Stimulated activated CD8-positive, alpha-beta memory T cell treated with anti-CD3 and anti-CD28 coated beads, Interleukin-4, amount 100 ng/mL, for 4 hours (primary cell): ENCODE measurements at regions not wholly inside any gene's neighbourhood (a gene's known extent, or its start where the extent isn't known, plus 50 kb on each side); places are given as distances from the start of the nearest gene placed in this dataset.

ENCODE experiments used
- DNase-seq, 2 donors: peaks; one replicate each; pipeline ENCODE4 v3.0.0-alpha.2; 2020; ENCODE audit warnings: low read depth in 2 of 2, low spot score in 1 of 2

GRCh38 chr2:120439637-120440384 is 93.9 kb downstream of the INHBB start:
- DNase-seq = no peak

GRCh38 chr2:120440521-120441350 is 94.8 kb downstream of the INHBB start:
- DNase-seq = no peak

- no peak for DNase-seq
Observed at GRCh38 chr2:120441351-120441700, 95.4 kb downstream of the INHBB start.

- DNase-seq = no peak
Observed at GRCh38 chr2:120441744-120442471, 96.0 kb downstream of the INHBB start.

GRCh38 chr2:120442541-120442922 is 96.6 kb downstream of the INHBB start:
- DNase-seq = no peak

GRCh38 chr2:120442923-120443571 is 97.1 kb downstream of the INHBB start:
- no peak for DNase-seq

- DNase-seq = no peak
Observed at GRCh38 chr2:120443946-120444345, 98.0 kb downstream of the INHBB start.

GRCh38 chr2:120444691-120445240 is 98.8 kb downstream of the INHBB start:
- DNase-seq = no peak

- DNase-seq = no peak
Observed at GRCh38 chr2:120445449-120446143, 99.7 kb downstream of the INHBB start.

GRCh38 chr2:120446236-120447126 is 100.5 kb downstream of the INHBB start:
- no peak for DNase-seq

GRCh38 chr2:120447127-120447785 is 101.3 kb downstream of the INHBB start:
- no peak for DNase-seq

- no peak for DNase-seq
Observed at GRCh38 chr2:120448436-120448835, 102.5 kb downstream of the INHBB start.

- DNase-seq = no peak
Observed at GRCh38 chr2:120448961-120449810, 103.2 kb downstream of the INHBB start.

- no peak for DNase-seq
Observed at GRCh38 chr2:120450196-120450820, 104.4 kb downstream of the INHBB start.

GRCh38 chr2:120451334-120451733 is 105.4 kb downstream of the INHBB start:
- no peak for DNase-seq

GRCh38 chr2:120452131-120452530 is 106.2 kb downstream of the INHBB start:
- DNase-seq = no peak

GRCh38 chr2:120452945-120453634 is 107.2 kb downstream of the INHBB start:
- no peak for DNase-seq
